ENCODE measurements at regions not wholly inside any gene's neighbourhood (a gene's known extent, or its start where the extent isn't known, plus 50 kb on each side); places are given as distances from the start of the nearest gene placed in this dataset.

DNA sequence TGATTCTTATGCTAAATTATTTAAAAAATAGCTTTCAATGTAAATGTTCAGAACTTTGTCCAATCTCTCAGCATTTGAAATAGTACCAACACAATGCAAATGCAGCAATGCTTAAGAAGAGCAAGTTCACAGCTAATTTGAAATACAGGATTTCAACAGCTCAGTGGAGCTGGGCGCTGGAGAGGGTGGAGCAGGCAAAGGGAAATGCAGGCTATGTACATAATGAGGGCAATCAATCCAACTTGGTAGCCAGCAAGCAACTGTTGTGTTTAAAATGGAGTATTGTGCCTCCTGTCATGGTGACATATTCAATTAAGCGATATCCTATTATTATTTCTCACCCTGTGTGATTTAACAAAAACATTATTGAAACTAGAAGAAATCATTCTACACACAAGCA is 568.8 kb downstream of the PSAT1 start:
- TF ChIP-seq, protein P1, sequence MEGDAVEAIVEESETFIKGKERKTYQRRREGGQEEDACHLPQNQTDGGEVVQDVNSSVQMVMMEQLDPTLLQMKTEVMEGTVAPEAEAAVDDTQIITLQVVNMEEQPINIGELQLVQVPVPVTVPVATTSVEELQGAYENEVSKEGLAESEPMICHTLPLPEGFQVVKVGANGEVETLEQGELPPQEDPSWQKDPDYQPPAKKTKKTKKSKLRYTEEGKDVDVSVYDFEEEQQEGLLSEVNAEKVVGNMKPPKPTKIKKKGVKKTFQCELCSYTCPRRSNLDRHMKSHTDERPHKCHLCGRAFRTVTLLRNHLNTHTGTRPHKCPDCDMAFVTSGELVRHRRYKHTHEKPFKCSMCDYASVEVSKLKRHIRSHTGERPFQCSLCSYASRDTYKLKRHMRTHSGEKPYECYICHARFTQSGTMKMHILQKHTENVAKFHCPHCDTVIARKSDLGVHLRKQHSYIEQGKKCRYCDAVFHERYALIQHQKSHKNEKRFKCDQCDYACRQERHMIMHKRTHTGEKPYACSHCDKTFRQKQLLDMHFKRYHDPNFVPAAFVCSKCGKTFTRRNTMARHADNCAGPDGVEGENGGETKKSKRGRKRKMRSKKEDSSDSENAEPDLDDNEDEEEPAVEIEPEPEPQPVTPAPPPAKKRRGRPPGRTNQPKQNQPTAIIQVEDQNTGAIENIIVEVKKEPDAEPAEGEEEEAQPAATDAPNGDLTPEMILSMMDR (IDR thresholded peaks at IDR 0.05), result no peak
- TF ChIP-seq POLR2A (IDR thresholded peaks at IDR 0.05), result no peak

All from uterus (tissue), 2 donors.